B cell (primary cell): ENCODE measurements at regions not wholly inside any gene's neighbourhood (a gene's known extent, or its start where the extent isn't known, plus 50 kb on each side); places are given as distances from the start of the nearest gene placed in this dataset.

ENCODE experiments used
- ATAC-seq: fragments of 200-7000 bp; cut with Tn5 transposase; one replicate; pipeline ENCODE4 v1.10.0; 2021; ENCODE audit warnings: low read depth, mild to moderate bottlenecking, moderate number of reproducible peaks, moderate library complexity
- CTCF ChIA-PET: fragments of 350-600 bp; sonication (Branson Sonifier 250); formaldehyde crosslinking; loops from one replicate; lab custom pipeline; 2021; ENCODE audit warnings: antibody characterized with exemption, inconsistent platforms; lab: Charles Lee
- POLR2A ChIA-PET: fragments of 350-600 bp; sonication (Branson Sonifier 250); formaldehyde crosslinking; loops from one replicate; lab custom pipeline; 2021; ENCODE audit warnings: antibody characterized with exemption; lab: Charles Lee
- DNase-seq: peaks from one replicate; pipeline ENCODE4 v3.0.0; 2013
- H2AFZ ChIP-seq: 2 replicates; pipeline ENCODE4 v1.6.1; 2012; ENCODE audit warnings: mild to moderate bottlenecking, low read depth, low read length; ENCODE audit not compliant: insufficient read depth, poor library complexity, severe bottlenecking
- H3K27ac ChIP-seq, 2 donors: 1 replicate in 1 of 2; 2 replicates in 1 of 2; pipeline ENCODE4 v1.5.1; 2012 to 2013; ENCODE audit warnings: low read length in 2 of 2, mild to moderate bottlenecking in 2 of 2, moderate library complexity in 1 of 2
- H3K27me3 ChIP-seq, 4 experiments: fragments of 200-600 bp in 1 of 4; sonication (generic) in 1 of 4; replicated peaks in 1 of 4; 1 replicate in 2 of 4; 2 replicates in 2 of 4; pipeline versions ENCODE4 v1.6.1 to v1.7.0; 2013 to 2016; ENCODE audit warnings: low read length in 3 of 4, mild to moderate bottlenecking in 2 of 4, mixed read lengths in 1 of 4, moderate library complexity in 1 of 4; ENCODE audit not compliant: insufficient read depth in 4 of 4, control insufficient read depth in 3 of 4; ENCODE audit errors: control extremely low read depth in 1 of 4
- H3K36me3 ChIP-seq, 2 experiments: replicated peaks in 1 of 2; 1 replicate in 1 of 2; 2 replicates in 1 of 2; pipeline versions ENCODE4 v1.6.1 to v1.7.1; 2013; ENCODE audit warnings: low read length in 1 of 2; ENCODE audit not compliant: insufficient read depth in 2 of 2, control insufficient read depth in 1 of 2; ENCODE audit errors: control extremely low read depth in 1 of 2, extremely low read depth in 1 of 2
- H3K4me1 ChIP-seq, 2 donors: fragments of 200-600 bp in 1 of 2; sonication (generic) in 1 of 2; 1 replicate in 1 of 2; 2 replicates in 1 of 2; pipeline versions ENCODE4 v1.5.1 to v1.6.1; 2013 to 2017; ENCODE audit warnings: low read length in 2 of 2; ENCODE audit not compliant: control insufficient read depth in 2 of 2, insufficient read depth in 2 of 2
- H3K4me2 ChIP-seq: replicated peaks from 2 replicates; pipeline ENCODE3; 2012; ENCODE audit warnings: mild to moderate bottlenecking, low read depth, low read length; ENCODE audit not compliant: poor library complexity, severe bottlenecking
- H3K4me3 ChIP-seq, 5 experiments: fragments of 200-600 bp in 1 of 5; sonication (generic) in 1 of 5; 1 replicate in 3 of 5; 2 replicates in 2 of 5; pipeline versions ENCODE4 v1.5.1 to v1.7.0; 2011 to 2016; ENCODE audit warnings: low read length in 4 of 5, mild to moderate bottlenecking in 4 of 5, low read depth in 2 of 5, control low read depth in 1 of 5, moderate library complexity in 1 of 5; ENCODE audit not compliant: insufficient read depth in 1 of 5; ENCODE audit errors: control extremely low read depth in 1 of 5, extremely low read depth in 1 of 5
- H3K79me2 ChIP-seq: fragments of 200-600 bp; sonication (generic); one replicate; pipeline ENCODE4 v1.6.0; 2016; ENCODE audit warnings: low read length; ENCODE audit not compliant: control insufficient read depth, insufficient read depth
- H3K9ac ChIP-seq: fragments of 200-600 bp; sonication (generic); 2 replicates; pipeline ENCODE4 v1.6.1; 2017; ENCODE audit warnings: mild to moderate bottlenecking, low read length, moderate library complexity
- H3K9me3 ChIP-seq, 3 donors: one replicate each; pipeline versions ENCODE4 v1.6.1 to v1.7.1; 2013; ENCODE audit warnings: low read length in 2 of 3; ENCODE audit not compliant: control insufficient read depth in 2 of 3, insufficient read depth in 1 of 3; ENCODE audit errors: control extremely low read depth in 1 of 3
- H4K20me1 ChIP-seq: 2 replicates; pipeline ENCODE4 v1.6.0; 2012; ENCODE audit warnings: mild to moderate bottlenecking, low read length; ENCODE audit not compliant: insufficient read depth, control insufficient read depth, poor library complexity, severe bottlenecking
- H3K27ac Mint-ChIP-seq: one replicate; pipeline ENCODE4 v1.8.0; 2021; ENCODE audit warnings: mixed read lengths
- H3K27me3 Mint-ChIP-seq: one replicate; pipeline ENCODE4 v1.8.0; 2021; ENCODE audit warnings: mixed read lengths
- H3K4me1 Mint-ChIP-seq: one replicate; pipeline ENCODE4 v1.8.0; 2021; ENCODE audit warnings: mixed read lengths
- H3K4me3 Mint-ChIP-seq: one replicate; pipeline ENCODE4 v1.8.0; 2021; ENCODE audit warnings: mixed read lengths
- H3K9me3 Mint-ChIP-seq: one replicate; pipeline ENCODE4 v1.8.0; 2022; ENCODE audit warnings: mixed read lengths; ENCODE audit not compliant: insufficient read depth
- CTCF ChIP-seq: fragments of 200-600 bp; IDR thresholded peaks from one replicate; pipeline ENCODE4 v1.8.0; 2022; ENCODE audit warnings: antibody characterized with exemption, mild to moderate bottlenecking
- EZH2 ChIP-seq: IDR thresholded peaks from 2 replicates; pipeline ENCODE4 v1.6.1; 2012; ENCODE audit warnings: borderline replicate concordance, low read depth, mild to moderate bottlenecking, moderate library complexity, low read length; ENCODE audit not compliant: insufficient read depth, poor library complexity, severe bottlenecking
- WGBS: methylation state at CpG from one replicate; pipeline ENCODE4 v1.1.5; 2013; ENCODE audit warnings: missing lambda C conversion rate; ENCODE audit not compliant: insufficient coverage; 5-methylcytosine and 5-hydroxymethylcytosine counted together
- intact Hi-C: fragments of 100-400 bp; cut with micrococcal nuclease; formaldehyde crosslinking; loops from one replicate; pipeline ENCODE4 v1.10.0; 2022

GRCh38 chr9:90442723-90443122, 199.9 kb downstream of the DIRAS2 start:
- CTCF ChIA-PET, result no interaction called here
- Histone ChIP-seq H3K27ac (no peak overlapping the region), H2AFZ (no peak overlapping the region), H3K27me3 (peaks cover 0 to 11% (median under 1%) of the 10 kb centered on the region in 4 experiments), H3K4me2 (no peak overlapping the region), H3K36me3 (no peaks in the 10 kb centered on the region), H4K20me1 (no peaks in the 10 kb centered on the region), H3K9me3 (no peaks in the 10 kb centered on the region), H3K4me1 (no peaks in the 10 kb centered on the region), H3K4me3 (no peak overlapping the region), H3K79me2 (no peaks in the 10 kb centered on the region), H3K9ac (no peak overlapping the region)
- peaks cover 4% of the 10 kb centered on the region for H3K9me3 Mint-ChIP-seq
- POLR2A ChIA-PET, result no interaction called here
- no peak overlapping the region for H3K27ac Mint-ChIP-seq
- WGBS, result no CpG with 5 or more reads among the region's 5 CpGs
- no peak for DNase-seq
- H3K4me3 Mint-ChIP-seq, result no peak overlapping the region
- peaks cover 43% of the 10 kb centered on the region for H3K27me3 Mint-ChIP-seq
- no peak for ATAC-seq
- intact Hi-C loops, result no loop called here
- H3K4me1 Mint-ChIP-seq, result no peaks in the 10 kb centered on the region
- TF ChIP-seq CTCF (no peak), EZH2 (no peak)

- H3K9me3 Mint-ChIP-seq, result no peaks in the 10 kb centered on the region
- Histone ChIP-seq H3K27ac (no peak overlapping the region), H3K9ac (no peak overlapping the region), H3K79me2 (no peaks in the 10 kb centered on the region), H2AFZ (no peak overlapping the region), H3K27me3 (peaks cover 0 to 11% (median under 1%) of the 10 kb centered on the region in 4 experiments), H3K4me3 (no peak overlapping the region), H3K4me1 (no peaks in the 10 kb centered on the region), H3K36me3 (no peaks in the 10 kb centered on the region), H3K9me3 (no peaks in the 10 kb centered on the region), H4K20me1 (no peaks in the 10 kb centered on the region), H3K4me2 (no peak overlapping the region)
- TF ChIP-seq CTCF (no peak), EZH2 (no peak)
- 100% methylated on average over 5 of the region's 6 CpGs for WGBS
- H3K4me1 Mint-ChIP-seq, result no peaks in the 10 kb centered on the region
- intact Hi-C loops, result no loop called here
- no peak overlapping the region for H3K27ac Mint-ChIP-seq
- peaks cover 40% of the 10 kb centered on the region for H3K27me3 Mint-ChIP-seq
- ChIA-PET CTCF (no interaction called here), POLR2A (no interaction called here)
- no peak overlapping the region for H3K4me3 Mint-ChIP-seq
- no peak for ATAC-seq
- no peak for DNase-seq
These were observed 197.9 kb downstream of the DIRAS2 start for GRCh38 chr9:90444609-90445204.
